OCI-LY3 (cell line): ENCODE measurements at regions not wholly inside any gene's neighbourhood (a gene's known extent, or its start where the extent isn't known, plus 50 kb on each side); places are given as distances from the start of the nearest gene placed in this dataset.

Experiments
- H2AFZ ChIP-seq: fragments of 200-600, 300-600 bp; shearing (Covaris generic); 2 replicates; pipeline ENCODE4 v1.6.0; 2014; ENCODE audit warnings: antibody characterized with exemption, low read depth, low read length
- H3K27ac ChIP-seq: fragments of 200-600, 300-600 bp; sonication (generic); 2 replicates; pipeline ENCODE4 v1.5.1; 2014; ENCODE audit warnings: mild to moderate bottlenecking, low read length, moderate library complexity, mixed read lengths
- H3K27me3 ChIP-seq: fragments of 200-600, 300-600 bp; sonication (generic); 2 replicates; pipeline ENCODE4 v1.6.1; 2014; ENCODE audit warnings: low read depth, low read length, mixed read lengths
- H3K36me3 ChIP-seq: fragments of 200-600, 300-600 bp; sonication (generic); replicated peaks from 2 replicates; pipeline ENCODE3; 2014; ENCODE audit warnings: low read depth, low read length, mixed read lengths
- H3K4me1 ChIP-seq: fragments of 300-600, 200-600 bp; sonication (generic); 2 replicates; pipeline ENCODE4 v1.6.1; 2014; ENCODE audit warnings: low read length, mixed read lengths
- H3K4me2 ChIP-seq: fragments of 200-600, 300-600 bp; sonication (generic); 2 replicates; pipeline ENCODE4 v1.6.1; 2014; ENCODE audit warnings: low read length, mixed read lengths
- H3K4me3 ChIP-seq: fragments of 300-600, 200-600 bp; sonication (generic); 2 replicates; pipeline ENCODE4 v1.5.1; 2014; ENCODE audit warnings: antibody characterized with exemption, mild to moderate bottlenecking, low read length, moderate library complexity
- H3K79me2 ChIP-seq: fragments of 300-600, 200-600 bp; shearing (Covaris generic); 2 replicates; pipeline ENCODE4 v1.6.1; 2014; ENCODE audit warnings: mild to moderate bottlenecking, low read length, mixed read lengths
- H3K9ac ChIP-seq: fragments of 300-600, 200-600 bp; shearing (Covaris generic); 2 replicates; pipeline ENCODE4 v1.6.0; 2014; ENCODE audit warnings: mild to moderate bottlenecking, low read length, moderate library complexity
- H3K9me3 ChIP-seq: fragments of 200-600, 300-600 bp; shearing (Covaris generic); 2 replicates; pipeline ENCODE4 v1.6.1; 2014; ENCODE audit warnings: low read length, mixed read lengths; ENCODE audit not compliant: insufficient read depth
- H4K20me1 ChIP-seq: fragments of 200-600, 300-600 bp; sonication (generic); 2 replicates; pipeline ENCODE4 v1.6.1; 2016; ENCODE audit warnings: low read length, mixed read lengths; ENCODE audit not compliant: insufficient read depth
- CTCF ChIP-seq: fragments of 200-600, 300-600 bp; sonication (generic); IDR thresholded peaks from 2 replicates; pipeline ENCODE4 v1.5.1; 2014; ENCODE audit warnings: antibody characterized with exemption, low read length, low read depth
- EZH2phosphoT487 ChIP-seq: fragments of 200-600 bp; shearing (Covaris generic); IDR thresholded peaks from 2 replicates; pipeline ENCODE4 v1.6.1; 2018; ENCODE audit warnings: antibody characterized with exemption, mixed run types, low read depth

GRCh38 chr13:21777166-21777565 is 106.3 kb downstream of the FGF9 start:
- TF ChIP-seq EZH2phosphoT487 = no peak
- no peak for TF ChIP-seq CTCF
- H3K9me3 ChIP-seq = no peaks in the 10 kb centered on the region
- H3K4me2 ChIP-seq = no peak overlapping the region
- H3K4me3 ChIP-seq = no peak overlapping the region
- no peaks in the 10 kb centered on the region for H3K36me3 ChIP-seq
- H3K9ac ChIP-seq = no peak overlapping the region
- H3K79me2 ChIP-seq = no peaks in the 10 kb centered on the region
- H3K4me1 ChIP-seq = no peaks in the 10 kb centered on the region
- no peaks in the 10 kb centered on the region for H4K20me1 ChIP-seq
- no peak overlapping the region for H3K27ac ChIP-seq
- H3K27me3 ChIP-seq = no peaks in the 10 kb centered on the region
- H2AFZ ChIP-seq = no peak overlapping the region

- H4K20me1 ChIP-seq = no peaks in the 10 kb centered on the region
- no peak for TF ChIP-seq CTCF
- TF ChIP-seq EZH2phosphoT487 = no peak
- H3K79me2 ChIP-seq = no peaks in the 10 kb centered on the region
- H3K27ac ChIP-seq = no peak overlapping the region
- no peak overlapping the region for H3K9ac ChIP-seq
- H3K4me1 ChIP-seq = no peaks in the 10 kb centered on the region
- H3K4me2 ChIP-seq = no peak overlapping the region
- no peaks in the 10 kb centered on the region for H3K27me3 ChIP-seq
- no peaks in the 10 kb centered on the region for H3K9me3 ChIP-seq
- H3K36me3 ChIP-seq = no peaks in the 10 kb centered on the region
- no peak overlapping the region for H3K4me3 ChIP-seq
- H2AFZ ChIP-seq = no peak overlapping the region
Observed at GRCh38 chr13:21777813-21778212, 106.9 kb downstream of the FGF9 start.

GRCh38 chr13:21782736-21783135 is 111.9 kb downstream of the FGF9 start:
- no peak overlapping the region for H3K4me3 ChIP-seq
- no peaks in the 10 kb centered on the region for H3K9me3 ChIP-seq
- no peak overlapping the region for H3K9ac ChIP-seq
- H3K4me1 ChIP-seq = no peaks in the 10 kb centered on the region
- no peak overlapping the region for H2AFZ ChIP-seq
- H3K27ac ChIP-seq = no peak overlapping the region
- H3K36me3 ChIP-seq = no peaks in the 10 kb centered on the region
- H3K79me2 ChIP-seq = no peaks in the 10 kb centered on the region
- TF ChIP-seq EZH2phosphoT487 = no peak
- no peak for TF ChIP-seq CTCF
- H3K4me2 ChIP-seq = no peak overlapping the region
- no peaks in the 10 kb centered on the region for H4K20me1 ChIP-seq
- H3K27me3 ChIP-seq = no peaks in the 10 kb centered on the region

- H3K4me2 ChIP-seq = no peak overlapping the region
- no peak overlapping the region for H3K9ac ChIP-seq
- TF ChIP-seq EZH2phosphoT487 (no peak), CTCF (no peak)
- H3K27me3 ChIP-seq = no peaks in the 10 kb centered on the region
- H3K4me3 ChIP-seq = no peak overlapping the region
- no peak overlapping the region for H2AFZ ChIP-seq
- H3K4me1 ChIP-seq = no peaks in the 10 kb centered on the region
- H3K27ac ChIP-seq = no peak overlapping the region
- no peaks in the 10 kb centered on the region for H4K20me1 ChIP-seq
- H3K9me3 ChIP-seq = no peaks in the 10 kb centered on the region
- H3K36me3 ChIP-seq = no peaks in the 10 kb centered on the region
- no peaks in the 10 kb centered on the region for H3K79me2 ChIP-seq
Observed at GRCh38 chr13:21785990-21786389, 115.1 kb downstream of the FGF9 start.
